GM12872 (cell line): ENCODE measurements at regions not wholly inside any gene's neighbourhood (a gene's known extent, or its start where the extent isn't known, plus 50 kb on each side); places are given as distances from the start of the nearest gene placed in this dataset.

Experiments
- CTCF ChIP-seq: IDR thresholded peaks from 3 replicates; pipeline ENCODE4 v1.5.1; 2011; ENCODE audit warnings: low read depth, mild to moderate bottlenecking, low read length, moderate library complexity; ENCODE audit not compliant: insufficient read depth

- no peak for TF ChIP-seq CTCF
These were observed 303.5 kb upstream of the ST8SIA4 start for GRCh38 chr5:101206534-101206933.

DNA sequence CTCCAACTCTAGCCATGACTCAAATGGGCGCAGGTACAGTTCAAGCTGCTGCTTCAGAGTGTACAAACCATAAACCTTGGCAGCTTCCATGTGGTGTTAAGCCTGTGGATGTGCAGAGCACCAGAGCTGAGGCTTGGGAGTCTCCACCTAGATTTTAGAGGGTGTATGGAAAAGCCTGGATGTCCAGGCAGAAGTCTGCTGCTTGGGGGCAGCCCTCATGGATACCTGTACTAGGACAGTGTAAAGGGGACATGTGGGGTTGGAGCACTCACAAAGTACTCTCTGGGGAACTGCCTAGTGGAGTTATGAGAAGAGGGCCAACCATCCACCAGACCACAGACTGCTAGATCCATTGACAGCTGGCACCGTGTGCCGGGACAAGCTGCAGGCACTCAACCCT, 273.5 kb upstream of the ST8SIA4 start:
- no peak for TF ChIP-seq CTCF

GRCh38 chr5:101174981-101175380, 271.9 kb upstream of the ST8SIA4 start:
- TF ChIP-seq CTCF: no peak

- TF ChIP-seq CTCF: no peak
These were observed 260.0 kb upstream of the ST8SIA4 start for GRCh38 chr5:101163088-101163487.

- no peak for TF ChIP-seq CTCF
These were observed 256.9 kb upstream of the ST8SIA4 start for GRCh38 chr5:101160002-101160401.

GRCh38 chr5:101159006-101159405, 255.9 kb upstream of the ST8SIA4 start:
- no peak for TF ChIP-seq CTCF

GRCh38 chr5:101153526-101153925, 250.4 kb upstream of the ST8SIA4 start:
- TF ChIP-seq CTCF: no peak

GRCh38 chr5:101143526-101143925, 240.4 kb upstream of the ST8SIA4 start:
- no peak for TF ChIP-seq CTCF
